PFSK-1 (cell line): ENCODE measurements at regions not wholly inside any gene's neighbourhood (a gene's known extent, or its start where the extent isn't known, plus 50 kb on each side); places are given as distances from the start of the nearest gene placed in this dataset.

Experiments used
- POLR2AphosphoS5 ChIP-seq: IDR thresholded peaks from 2 replicates; pipeline ENCODE4 v1.6.1; 2012; ENCODE audit warnings: low read depth, mild to moderate bottlenecking, control low read depth, low read length, moderate library complexity
- SIN3A ChIP-seq: IDR thresholded peaks from 2 replicates; pipeline ENCODE4 v1.6.1; 2012; ENCODE audit warnings: mild to moderate bottlenecking, low read length, moderate library complexity, borderline replicate concordance; ENCODE audit not compliant: insufficient read depth
- TF ChIP-seq, protein P1 (sequence below), 2 experiments: IDR thresholded peaks; 2 replicates each; pipeline versions ENCODE4 v1.6.1 to v1.8.0; 2011 to 2012; ENCODE audit warnings: low read depth in 2 of 2, low read length in 2 of 2, control low read depth in 1 of 2, inconsistent platforms in 1 of 2, mild to moderate bottlenecking in 1 of 2, moderate library complexity in 1 of 2; ENCODE audit not compliant: insufficient read depth in 1 of 2

DNA sequence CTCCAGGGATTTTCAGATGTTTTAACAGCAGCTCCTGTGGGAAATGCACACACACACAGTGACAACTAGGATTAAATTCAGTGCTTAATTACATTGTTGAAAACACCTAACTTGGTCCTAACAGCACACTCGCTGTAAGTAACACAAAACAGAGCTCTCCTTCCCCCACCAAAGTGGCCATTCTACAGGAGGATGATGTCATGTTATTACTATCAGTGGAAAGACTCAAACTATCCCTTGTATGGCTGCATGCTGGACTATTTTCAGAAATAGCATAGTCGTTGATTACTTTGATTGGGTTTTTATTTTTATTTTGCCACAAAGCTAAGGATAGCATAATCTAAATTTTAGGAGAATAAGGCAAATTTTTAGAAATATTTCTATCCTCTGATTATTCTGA lies 406.3 kb downstream of the SPRY1 start:
- TF ChIP-seq POLR2AphosphoS5 (no peak), SIN3A (no peak)
- TF ChIP-seq, protein P1, sequence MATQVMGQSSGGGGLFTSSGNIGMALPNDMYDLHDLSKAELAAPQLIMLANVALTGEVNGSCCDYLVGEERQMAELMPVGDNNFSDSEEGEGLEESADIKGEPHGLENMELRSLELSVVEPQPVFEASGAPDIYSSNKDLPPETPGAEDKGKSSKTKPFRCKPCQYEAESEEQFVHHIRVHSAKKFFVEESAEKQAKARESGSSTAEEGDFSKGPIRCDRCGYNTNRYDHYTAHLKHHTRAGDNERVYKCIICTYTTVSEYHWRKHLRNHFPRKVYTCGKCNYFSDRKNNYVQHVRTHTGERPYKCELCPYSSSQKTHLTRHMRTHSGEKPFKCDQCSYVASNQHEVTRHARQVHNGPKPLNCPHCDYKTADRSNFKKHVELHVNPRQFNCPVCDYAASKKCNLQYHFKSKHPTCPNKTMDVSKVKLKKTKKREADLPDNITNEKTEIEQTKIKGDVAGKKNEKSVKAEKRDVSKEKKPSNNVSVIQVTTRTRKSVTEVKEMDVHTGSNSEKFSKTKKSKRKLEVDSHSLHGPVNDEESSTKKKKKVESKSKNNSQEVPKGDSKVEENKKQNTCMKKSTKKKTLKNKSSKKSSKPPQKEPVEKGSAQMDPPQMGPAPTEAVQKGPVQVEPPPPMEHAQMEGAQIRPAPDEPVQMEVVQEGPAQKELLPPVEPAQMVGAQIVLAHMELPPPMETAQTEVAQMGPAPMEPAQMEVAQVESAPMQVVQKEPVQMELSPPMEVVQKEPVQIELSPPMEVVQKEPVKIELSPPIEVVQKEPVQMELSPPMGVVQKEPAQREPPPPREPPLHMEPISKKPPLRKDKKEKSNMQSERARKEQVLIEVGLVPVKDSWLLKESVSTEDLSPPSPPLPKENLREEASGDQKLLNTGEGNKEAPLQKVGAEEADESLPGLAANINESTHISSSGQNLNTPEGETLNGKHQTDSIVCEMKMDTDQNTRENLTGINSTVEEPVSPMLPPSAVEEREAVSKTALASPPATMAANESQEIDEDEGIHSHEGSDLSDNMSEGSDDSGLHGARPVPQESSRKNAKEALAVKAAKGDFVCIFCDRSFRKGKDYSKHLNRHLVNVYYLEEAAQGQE (IDR thresholded peaks at IDR 0.05; ENCODE audit: insufficient read depth in 1 of 2, low read depth in 2 of 2, low read length in 2 of 2) = no peak
